ENCODE measurements at regions not wholly inside any gene's neighbourhood (a gene's known extent, or its start where the extent isn't known, plus 50 kb on each side); places are given as distances from the start of the nearest gene placed in this dataset.
"Not testable (repeated sequence)": the region's sequence is repeated elsewhere in the genome, so short reads cannot be mapped to it uniquely, and the experiment has no call there.

GRCh38 chr13:83471011-83471410, 411.3 kb downstream of the SLITRK1 start:
- Histone ChIP-seq H3K27me3 (replicated peaks) (no peaks in the 10 kb centered on the region), H3K9me3 (replicated peaks) (no peaks in the 10 kb centered on the region), H3K4me1 (replicated peaks) (no peaks in the 10 kb centered on the region), H3K4me3 (no peak overlapping the region), H3K27ac (no peak overlapping the region), H3K36me3 (no peaks in the 10 kb centered on the region)
- no peak for DNase-seq (ENCODE audit: low read depth in 1 of 2, low spot score in 2 of 2)

GRCh38 chr13:83470133-83470797, 412.0 kb downstream of the SLITRK1 start:
- Histone ChIP-seq H3K4me3 (no peak overlapping the region), H3K27ac (no peak overlapping the region), H3K36me3 (no peaks in the 10 kb centered on the region), H3K4me1 (replicated peaks) (no peaks in the 10 kb centered on the region), H3K9me3 (replicated peaks) (no peaks in the 10 kb centered on the region), H3K27me3 (replicated peaks) (no peaks in the 10 kb centered on the region)
- no peak for DNase-seq (ENCODE audit: low read depth in 1 of 2, low spot score in 2 of 2)

GRCh38 chr13:83453723-83454122, 428.6 kb downstream of the SLITRK1 start:
- Histone ChIP-seq H3K9me3 (replicated peaks) (0 out of 2 replicates have a peak, but pooled peaks cover 2% of the 10 kb centered on the region), H3K27me3 (replicated peaks) (no peaks in the 10 kb centered on the region), H3K4me3 (no peak overlapping the region), H3K27ac (no peak overlapping the region), H3K36me3 (no peaks in the 10 kb centered on the region; the same call in 1 of the 2 replicates), H3K4me1 (replicated peaks) (no peaks in the 10 kb centered on the region)
- DNase-seq (ENCODE audit: low read depth in 1 of 2, low spot score in 2 of 2) = no peak

GRCh38 chr13:83453300-83453699, 429.0 kb downstream of the SLITRK1 start:
- Histone ChIP-seq H3K9me3 (replicated peaks) (0 out of 2 replicates have a peak, but pooled peaks cover 2% of the 10 kb centered on the region), H3K36me3 (no peaks in the 10 kb centered on the region; the same call in 1 of the 2 replicates), H3K27ac (no peak overlapping the region), H3K27me3 (replicated peaks) (no peaks in the 10 kb centered on the region), H3K4me3 (no peak overlapping the region), H3K4me1 (replicated peaks) (no peaks in the 10 kb centered on the region)
- peak in 1 of 2 experiments; percentile 46 for DNase-seq (ENCODE audit: low read depth in 1 of 2, low spot score in 2 of 2)

GRCh38 chr13:83452292-83452950, 429.9 kb downstream of the SLITRK1 start:
- Histone ChIP-seq H3K27me3 (replicated peaks) (no peaks in the 10 kb centered on the region), H3K27ac (no peak overlapping the region), H3K36me3 (no peaks in the 10 kb centered on the region; the same call in 1 of the 2 replicates), H3K4me1 (replicated peaks) (no peaks in the 10 kb centered on the region), H3K9me3 (replicated peaks) (0 out of 2 replicates have a peak, but pooled peaks cover 2% of the 10 kb centered on the region), H3K4me3 (no peak overlapping the region)
- peak in 1 of 2 experiments; percentile 54 for DNase-seq (ENCODE audit: low read depth in 1 of 2, low spot score in 2 of 2)

- H3K9me3 ChIP-seq (replicated peaks) = 0 out of 2 replicates have a peak, but pooled peaks cover 2% of the 10 kb centered on the region
- no peak for DNase-seq (ENCODE audit: low read depth in 1 of 2, low spot score in 2 of 2)
- no peaks in the 10 kb centered on the region for H3K4me1 ChIP-seq (replicated peaks)
- H3K4me3 ChIP-seq = no peak overlapping the region
- H3K36me3 ChIP-seq = no peaks in the 10 kb centered on the region; the same call in 1 of the 2 replicates
- no peaks in the 10 kb centered on the region for H3K27me3 ChIP-seq (replicated peaks)
- H3K27ac ChIP-seq = no peak overlapping the region
Measured at GRCh38 chr13:83450591-83450990, 431.7 kb downstream of the SLITRK1 start.

GRCh38 chr13:83449668-83450395, 432.4 kb downstream of the SLITRK1 start:
- peak in 1 of 2 experiments; percentile 15 for DNase-seq (ENCODE audit: low read depth in 1 of 2, low spot score in 2 of 2)
- Histone ChIP-seq H3K4me3 (no peak overlapping the region), H3K9me3 (replicated peaks) (0 out of 2 replicates have a peak, but pooled peaks cover 2% of the 10 kb centered on the region), H3K4me1 (replicated peaks) (no peaks in the 10 kb centered on the region), H3K27me3 (replicated peaks) (no peaks in the 10 kb centered on the region), H3K27ac (no peak overlapping the region), H3K36me3 (no peaks in the 10 kb centered on the region; the same call in 1 of the 2 replicates)

GRCh38 chr13:83440465-83440864, 441.8 kb downstream of the SLITRK1 start:
- Histone ChIP-seq H3K4me1 (replicated peaks) (no peaks in the 10 kb centered on the region), H3K9me3 (replicated peaks) (no peaks in the 10 kb centered on the region), H3K27me3 (replicated peaks) (no peaks in the 10 kb centered on the region), H3K4me3 (no peak overlapping the region), H3K27ac (no peak overlapping the region), H3K36me3 (no peaks in the 10 kb centered on the region)
- DNase-seq (ENCODE audit: low read depth in 1 of 2, low spot score in 2 of 2) = no peak

GRCh38 chr13:83439464-83439863, 442.8 kb downstream of the SLITRK1 start:
- not testable (repeated sequence) for H3K27ac ChIP-seq; H3K9me3 ChIP-seq (replicated peaks); H3K27me3 ChIP-seq (replicated peaks); DNase-seq (ENCODE audit: low read depth in 1 of 2, low spot score in 2 of 2); H3K4me1 ChIP-seq (replicated peaks); H3K36me3 ChIP-seq; H3K4me3 ChIP-seq

- no peak for DNase-seq (ENCODE audit: low read depth in 1 of 2, low spot score in 2 of 2)
- H3K4me3 ChIP-seq = no peak overlapping the region
- no peaks in the 10 kb centered on the region for H3K27me3 ChIP-seq (replicated peaks)
- H3K4me1 ChIP-seq (replicated peaks) = no peaks in the 10 kb centered on the region
- 0 out of 2 replicates have a peak, but pooled peaks cover 3% of the 10 kb centered on the region for H3K9me3 ChIP-seq (replicated peaks)
- no peak overlapping the region for H3K27ac ChIP-seq
- H3K36me3 ChIP-seq = no peaks in the 10 kb centered on the region
Measured at GRCh38 chr13:83423861-83424260, 458.4 kb downstream of the SLITRK1 start.

- Histone ChIP-seq H3K36me3 (no peaks in the 10 kb centered on the region), H3K9me3 (replicated peaks) (0 out of 2 replicates have a peak, but pooled peaks cover 3% of the 10 kb centered on the region), H3K4me1 (replicated peaks) (no peaks in the 10 kb centered on the region), H3K27ac (no peak overlapping the region), H3K27me3 (replicated peaks) (no peaks in the 10 kb centered on the region), H3K4me3 (no peak overlapping the region)
- no peak for DNase-seq (ENCODE audit: low read depth in 1 of 2, low spot score in 2 of 2)
Measured at GRCh38 chr13:83423381-83423780, 458.9 kb downstream of the SLITRK1 start.

GRCh38 chr13:83414393-83414792, 467.9 kb downstream of the SLITRK1 start:
- no peak for DNase-seq (ENCODE audit: low read depth in 1 of 2, low spot score in 2 of 2)
- H3K27ac ChIP-seq = no peak overlapping the region
- no peak overlapping the region for H3K4me3 ChIP-seq
- no peaks in the 10 kb centered on the region for H3K27me3 ChIP-seq (replicated peaks)
- H3K9me3 ChIP-seq (replicated peaks) = peaks cover 11% of the 10 kb centered on the region
- H3K4me1 ChIP-seq (replicated peaks) = no peaks in the 10 kb centered on the region
- no peaks in the 10 kb centered on the region for H3K36me3 ChIP-seq

GRCh38 chr13:83386609-83387008, 495.7 kb downstream of the SLITRK1 start:
- Histone ChIP-seq H3K9me3 (replicated peaks) (no peaks in the 10 kb centered on the region), H3K27me3 (replicated peaks) (no peaks in the 10 kb centered on the region), H3K4me3 (no peak overlapping the region), H3K36me3 (no peaks in the 10 kb centered on the region), H3K4me1 (replicated peaks) (no peaks in the 10 kb centered on the region), H3K27ac (no peak overlapping the region)
- DNase-seq (ENCODE audit: low read depth in 1 of 2, low spot score in 2 of 2) = no peak

- Histone ChIP-seq H3K27ac (no peak overlapping the region), H3K36me3 (no peaks in the 10 kb centered on the region), H3K4me3 (no peak overlapping the region), H3K27me3 (replicated peaks) (no peaks in the 10 kb centered on the region), H3K4me1 (replicated peaks) (no peaks in the 10 kb centered on the region), H3K9me3 (replicated peaks) (peaks cover 5% of the 10 kb centered on the region; the same call in 1 of the 2 replicates)
- DNase-seq (ENCODE audit: low read depth in 1 of 2, low spot score in 2 of 2) = no peak
Measured at GRCh38 chr13:83378908-83379307, 503.4 kb downstream of the SLITRK1 start.
